ENCODE measurements at regions not wholly inside any gene's neighbourhood (a gene's known extent, or its start where the extent isn't known, plus 50 kb on each side); places are given as distances from the start of the nearest gene placed in this dataset.

DNA sequence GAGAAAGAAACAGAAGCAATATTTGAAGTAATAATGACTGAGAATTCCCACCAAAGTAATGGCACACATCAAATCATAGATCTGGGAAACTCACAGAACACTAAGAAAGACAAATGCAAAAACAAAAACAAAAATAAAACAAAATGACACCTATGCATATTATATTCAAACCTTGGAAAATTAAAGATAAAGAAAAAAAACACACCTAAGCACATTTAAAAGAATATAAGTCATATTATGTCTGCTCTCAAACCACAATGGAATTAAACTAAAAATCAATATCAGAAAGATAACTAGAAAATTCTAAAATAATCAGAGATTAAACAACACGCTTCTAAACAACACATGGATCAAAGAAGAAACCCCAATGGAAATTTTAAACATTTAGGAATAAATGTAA is 59.7 kb upstream of the GALNT5 start:
- TF ChIP-seq, protein P1, sequence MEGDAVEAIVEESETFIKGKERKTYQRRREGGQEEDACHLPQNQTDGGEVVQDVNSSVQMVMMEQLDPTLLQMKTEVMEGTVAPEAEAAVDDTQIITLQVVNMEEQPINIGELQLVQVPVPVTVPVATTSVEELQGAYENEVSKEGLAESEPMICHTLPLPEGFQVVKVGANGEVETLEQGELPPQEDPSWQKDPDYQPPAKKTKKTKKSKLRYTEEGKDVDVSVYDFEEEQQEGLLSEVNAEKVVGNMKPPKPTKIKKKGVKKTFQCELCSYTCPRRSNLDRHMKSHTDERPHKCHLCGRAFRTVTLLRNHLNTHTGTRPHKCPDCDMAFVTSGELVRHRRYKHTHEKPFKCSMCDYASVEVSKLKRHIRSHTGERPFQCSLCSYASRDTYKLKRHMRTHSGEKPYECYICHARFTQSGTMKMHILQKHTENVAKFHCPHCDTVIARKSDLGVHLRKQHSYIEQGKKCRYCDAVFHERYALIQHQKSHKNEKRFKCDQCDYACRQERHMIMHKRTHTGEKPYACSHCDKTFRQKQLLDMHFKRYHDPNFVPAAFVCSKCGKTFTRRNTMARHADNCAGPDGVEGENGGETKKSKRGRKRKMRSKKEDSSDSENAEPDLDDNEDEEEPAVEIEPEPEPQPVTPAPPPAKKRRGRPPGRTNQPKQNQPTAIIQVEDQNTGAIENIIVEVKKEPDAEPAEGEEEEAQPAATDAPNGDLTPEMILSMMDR (IDR thresholded peaks at IDR 0.05) = no peak
- TF ChIP-seq POLR2A (IDR thresholded peaks at IDR 0.05) = no peak

Data from heart left ventricle (tissue), 13 donors.